ENCODE measurements at regions not wholly inside any gene's neighbourhood (a gene's known extent, or its start where the extent isn't known, plus 50 kb on each side); places are given as distances from the start of the nearest gene placed in this dataset.

DNA sequence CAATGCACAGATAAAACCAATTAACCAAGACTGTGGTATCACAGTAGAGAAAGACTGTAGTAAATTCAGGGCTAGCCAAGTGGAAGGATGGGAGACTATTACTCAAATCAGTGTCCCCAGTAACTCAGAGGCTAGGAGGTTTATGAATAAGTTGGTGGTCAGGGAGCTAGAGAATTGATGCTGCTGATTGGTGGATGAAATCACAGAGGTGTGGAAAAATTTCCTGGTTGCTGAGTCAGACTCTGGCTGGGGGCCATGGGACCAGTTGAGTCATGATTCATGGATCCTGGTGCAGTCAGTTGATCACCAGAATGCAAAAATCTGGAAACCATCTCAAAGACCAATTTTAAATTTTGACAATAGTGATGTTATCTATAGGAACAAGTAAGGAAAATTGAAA lies 555.9 kb downstream of the C6orf118 start:
- Histone ChIP-seq H3F3A (ENCODE audit: insufficient read depth) (no peaks in the 10 kb centered on the region), H3K9me3 (ENCODE audit: insufficient read depth, low read length) (no peaks in the 10 kb centered on the region), H4K20me1 (ENCODE audit: low read depth, low read length) (no peaks in the 10 kb centered on the region), H3K27ac (ENCODE audit: low read depth, low read length) (no peak overlapping the region), H3K9ac (ENCODE audit: low read length) (no peak overlapping the region), H3K4me3 (ENCODE audit: insufficient read depth, low read length, poor library complexity, severe bottlenecking) (no peak overlapping the region), H3K27me3 (ENCODE audit: low read length) (no peaks in the 10 kb centered on the region), H3K79me2 (ENCODE audit: insufficient read depth, low read length) (no peaks in the 10 kb centered on the region), H2AFZ (ENCODE audit: low read depth, low read length, severe bottlenecking) (no peak overlapping the region), H3K4me2 (ENCODE audit: low read depth, low read length, poor library complexity, severe bottlenecking) (no peak overlapping the region), H3K9me2 (replicated peaks; ENCODE audit: insufficient read depth, low read length) (no peaks in the 10 kb centered on the region), H3K36me3 (ENCODE audit: low read length) (no peaks in the 10 kb centered on the region)
- TF ChIP-seq CTCF (IDR thresholded peaks at IDR 0.05; ENCODE audit: insufficient read depth, low read length, poor library complexity, severe bottlenecking), result no peak

DNA sequence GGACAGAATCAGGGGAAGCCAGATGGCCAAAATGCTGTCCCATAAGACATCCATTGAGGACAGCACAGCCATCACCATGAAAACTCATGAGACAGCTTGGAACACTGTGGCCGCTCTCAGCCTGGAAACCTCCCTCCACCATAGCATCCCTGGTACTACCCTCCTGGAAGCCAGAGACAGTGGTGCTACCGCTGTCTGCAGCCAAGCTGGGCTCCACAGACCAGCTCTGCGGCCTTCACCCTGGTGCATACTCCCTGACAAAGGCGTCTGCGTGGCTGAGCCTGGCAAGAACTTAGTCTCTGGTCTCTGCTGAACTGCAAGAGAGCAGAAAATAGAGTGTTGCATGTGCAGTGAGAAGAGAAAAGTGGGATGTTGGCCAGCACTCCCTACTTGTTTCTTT lies 558.0 kb downstream of the C6orf118 start:
- H3F3A ChIP-seq (ENCODE audit: insufficient read depth), result no peaks in the 10 kb centered on the region
- H3K4me3 ChIP-seq (ENCODE audit: insufficient read depth, low read length, poor library complexity, severe bottlenecking), result no peak overlapping the region

DNA sequence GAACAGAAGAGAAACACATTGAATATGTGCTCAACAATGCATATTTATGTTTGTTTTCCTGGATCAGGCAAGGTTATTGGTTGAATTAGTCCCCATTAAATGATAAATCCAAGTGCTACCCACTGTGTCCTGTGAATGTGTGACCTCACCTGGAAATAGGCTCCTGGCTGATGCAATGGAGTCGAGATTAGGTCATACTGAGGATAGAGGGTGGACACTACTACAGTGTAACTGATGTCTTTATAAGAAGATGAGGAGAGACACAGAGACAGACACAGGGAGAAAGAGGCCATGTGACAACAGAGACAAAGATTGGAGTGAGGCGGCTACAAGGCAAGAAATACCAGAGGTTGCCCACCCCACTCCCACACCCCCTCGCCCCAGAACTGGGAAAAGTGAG lies 559.3 kb downstream of the C6orf118 start:
- no peaks in the 10 kb centered on the region for H3K79me2 ChIP-seq (ENCODE audit: insufficient read depth, low read length)

More for the DNA sequence above, 558.0 kb downstream of the C6orf118 start:
- Histone ChIP-seq H3K27me3 (ENCODE audit: low read length) (no peaks in the 10 kb centered on the region), H3K9me2 (replicated peaks; ENCODE audit: insufficient read depth, low read length) (no peaks in the 10 kb centered on the region), H3K79me2 (ENCODE audit: insufficient read depth, low read length) (no peaks in the 10 kb centered on the region), H2AFZ (ENCODE audit: low read depth, low read length, severe bottlenecking) (no peak overlapping the region), H3K36me3 (ENCODE audit: low read length) (no peaks in the 10 kb centered on the region), H4K20me1 (ENCODE audit: low read depth, low read length) (no peaks in the 10 kb centered on the region), H3K27ac (ENCODE audit: low read depth, low read length) (no peak overlapping the region), H3K4me2 (ENCODE audit: low read depth, low read length, poor library complexity, severe bottlenecking) (no peak overlapping the region), H3K9ac (ENCODE audit: low read length) (no peak overlapping the region), H3K9me3 (ENCODE audit: insufficient read depth, low read length) (no peaks in the 10 kb centered on the region)
- no peak for TF ChIP-seq EZH2phosphoT487 (conservative IDR thresholded peaks at IDR 0.05; ENCODE audit: low read length)
- TF ChIP-seq CTCF (IDR thresholded peaks at IDR 0.05; ENCODE audit: insufficient read depth, low read length, poor library complexity, severe bottlenecking), result no peak

More for the DNA sequence above, 559.3 kb downstream of the C6orf118 start:
- no peak overlapping the region for H3K27ac ChIP-seq (ENCODE audit: low read depth, low read length)
- no peaks in the 10 kb centered on the region for H3K9me3 ChIP-seq (ENCODE audit: insufficient read depth, low read length)
- H3K4me2 ChIP-seq (ENCODE audit: low read depth, low read length, poor library complexity, severe bottlenecking), result no peak overlapping the region
- H3K9me2 ChIP-seq (replicated peaks; ENCODE audit: insufficient read depth, low read length), result no peaks in the 10 kb centered on the region
- no peaks in the 10 kb centered on the region for H4K20me1 ChIP-seq (ENCODE audit: low read depth, low read length)
- no peak overlapping the region for H3K4me3 ChIP-seq (ENCODE audit: insufficient read depth, low read length, poor library complexity, severe bottlenecking)
- H3K9ac ChIP-seq (ENCODE audit: low read length), result no peak overlapping the region
- no peaks in the 10 kb centered on the region for H3K27me3 ChIP-seq (ENCODE audit: low read length)
- no peak for TF ChIP-seq EZH2phosphoT487 (conservative IDR thresholded peaks at IDR 0.05; ENCODE audit: low read length)
- no peak for TF ChIP-seq CTCF (IDR thresholded peaks at IDR 0.05; ENCODE audit: insufficient read depth, low read length, poor library complexity, severe bottlenecking)
- H3F3A ChIP-seq (ENCODE audit: insufficient read depth), result no peaks in the 10 kb centered on the region
- no peaks in the 10 kb centered on the region for H3K36me3 ChIP-seq (ENCODE audit: low read length)
- no peak overlapping the region for H2AFZ ChIP-seq (ENCODE audit: low read depth, low read length, severe bottlenecking)
